ENCODE measurements at regions not wholly inside any gene's neighbourhood (a gene's known extent, or its start where the extent isn't known, plus 50 kb on each side); places are given as distances from the start of the nearest gene placed in this dataset.

- Histone ChIP-seq H3K4me3 (no peak overlapping the region), H3K36me3 (ENCODE audit: control insufficient read depth, insufficient read depth, low read length) (no peaks in the 10 kb centered on the region), H3K9me3 (replicated peaks; ENCODE audit: control insufficient read depth, insufficient read depth, low read depth, low read length) (no peaks in the 10 kb centered on the region; the same call in 1 of the 2 replicates), H3K27me3 (ENCODE audit: control insufficient read depth in 2 of 2, insufficient read depth in 2 of 2, low read length in 2 of 2) (no peaks in the 10 kb centered on the region), H3K4me2 (ENCODE audit: insufficient read depth, low read length) (no peak overlapping the region), H2AFZ (ENCODE audit: low read depth, low read length) (no peak overlapping the region), H3K4me1 (replicated peaks in 1 of 2; ENCODE audit: control insufficient read depth in 2 of 2, insufficient read depth in 2 of 2, low read length in 2 of 2) (no peaks in the 10 kb centered on the region), H3K9ac (ENCODE audit: insufficient read depth in 1 of 2, low read depth in 2 of 2, low read length in 2 of 2) (no peak overlapping the region), H4K20me1 (replicated peaks; ENCODE audit: control insufficient read depth, insufficient read depth, low read length) (no peaks in the 10 kb centered on the region), H3K79me2 (ENCODE audit: control insufficient read depth, insufficient read depth, low read length) (no peaks in the 10 kb centered on the region), H3K9me1 (ENCODE audit: control insufficient read depth, insufficient read depth, low read length) (no peaks in the 10 kb centered on the region), H3K27ac (ENCODE audit: extremely low read depth, low read depth, low read length) (no peak overlapping the region)
- BruUV-seq (replicated peaks), result no TSS peak
- ChIA-PET POLR2A (no interaction called here), CTCF (ENCODE audit: low intra/inter-chr PET ratio) (no interaction called here)
- intact Hi-C loops (cut with micrococcal nuclease), result no loop called here
- in situ Hi-C loops (cut with MboI), result no loop called here
- ATAC-seq (no peak), FAIRE-seq (no peak), DNase-seq (ENCODE audit: extremely low read depth in 1 of 4, low spot score in 3 of 4) (no peak)
- no peak for TF ChIP-seq FOXA3 (CRISPR knock-in tag; conservative IDR thresholded peaks at IDR 0.05 in 1 of 2, IDR thresholded peaks at IDR 0.05 in 1 of 2)
- 0% methylated on average over 4 of the region's 4 CpGs for WGBS (ENCODE audit: insufficient coverage, low coverage, missing lambda C conversion rate)
These were observed 124.8 kb upstream of the CTNNA2 start for GRCh38 chr2:79388024-79388423.

- Histone ChIP-seq H3K36me3 (ENCODE audit: control insufficient read depth, insufficient read depth, low read length) (no peaks in the 10 kb centered on the region), H3K4me3 (no peak overlapping the region), H3K4me2 (ENCODE audit: insufficient read depth, low read length) (no peak overlapping the region), H4K20me1 (replicated peaks; ENCODE audit: control insufficient read depth, insufficient read depth, low read length) (no peaks in the 10 kb centered on the region), H3K9me1 (ENCODE audit: control insufficient read depth, insufficient read depth, low read length) (no peaks in the 10 kb centered on the region), H3K9me3 (replicated peaks; ENCODE audit: control insufficient read depth, insufficient read depth, low read depth, low read length) (no peaks in the 10 kb centered on the region; the same call in 1 of the 2 replicates), H3K9ac (ENCODE audit: insufficient read depth in 1 of 2, low read depth in 2 of 2, low read length in 2 of 2) (no peak overlapping the region), H2AFZ (ENCODE audit: low read depth, low read length) (no peak overlapping the region), H3K27me3 (ENCODE audit: control insufficient read depth in 2 of 2, insufficient read depth in 2 of 2, low read length in 2 of 2) (no peaks in the 10 kb centered on the region), H3K27ac (ENCODE audit: extremely low read depth, low read depth, low read length) (no peak overlapping the region), H3K79me2 (ENCODE audit: control insufficient read depth, insufficient read depth, low read length) (no peaks in the 10 kb centered on the region), H3K4me1 (replicated peaks in 1 of 2; ENCODE audit: control insufficient read depth in 2 of 2, insufficient read depth in 2 of 2, low read length in 2 of 2) (no peaks in the 10 kb centered on the region)
- FAIRE-seq, result no peak
- TF ChIP-seq TBL1XR1 (IDR thresholded peaks at IDR 0.05; ENCODE audit: low read length in 2 of 2), result no peak
- no peak for TF ChIP-seq MNT (conservative IDR thresholded peaks at IDR 0.05)
- TF ChIP-seq FUS (optimal IDR thresholded peaks at IDR 0.05; ENCODE audit: low read depth, low read length), result no peak
- no peak for TF ChIP-seq CBFA2T2 (conservative IDR thresholded peaks at IDR 0.05)
- no peak for TF ChIP-seq STAT5B (CRISPR knock-in tag; IDR thresholded peaks at IDR 0.05)
- TF ChIP-seq ZNF79 (CRISPR knock-in tag; IDR thresholded peaks at IDR 0.05; ENCODE audit: low read depth), result no peak
- TF ChIP-seq ZNF174 (CRISPR knock-in tag; IDR thresholded peaks at IDR 0.05), result no peak
- no peak for TF ChIP-seq ZNF41 (CRISPR knock-in tag; conservative IDR thresholded peaks at IDR 0.05)
- TF ChIP-seq ERF (CRISPR knock-in tag; IDR thresholded peaks at IDR 0.05), result no peak
- ChIA-PET POLR2A (no interaction called here), CTCF (ENCODE audit: low intra/inter-chr PET ratio) (no interaction called here)
- no peak for DNase-seq (ENCODE audit: extremely low read depth in 1 of 4, low spot score in 3 of 4)
- 0% methylated on average over 3 of the region's 4 CpGs for WGBS (ENCODE audit: insufficient coverage, low coverage, missing lambda C conversion rate)
- no peak for ATAC-seq
- no TSS peak for BruUV-seq (replicated peaks)
- in situ Hi-C loops (cut with MboI), result no loop called here
- intact Hi-C loops (cut with micrococcal nuclease), result no loop called here
These were observed 125.4 kb upstream of the CTNNA2 start for GRCh38 chr2:79387431-79387830.
